GM21619 (cell line): ENCODE measurements at regions not wholly inside any gene's neighbourhood (a gene's known extent, or its start where the extent isn't known, plus 50 kb on each side); places are given as distances from the start of the nearest gene placed in this dataset.
"Not testable (repeated sequence)": the region's sequence is repeated elsewhere in the genome, so short reads cannot be mapped to it uniquely, and the experiment has no call there.

Experiments used
- ATAC-seq: cut with Tn5 transposase; IDR thresholded peaks from one replicate; pipeline ENCODE4 v1.9.1; 2021; ENCODE audit not compliant: unreplicated experiment

- no peak for ATAC-seq
Measured at GRCh38 chr4:128649575-128650205, 159.8 kb upstream of the JADE1 start.

GRCh38 chr4:128649161-128649560 lies 160.3 kb upstream of the JADE1 start:
- ATAC-seq: no peak

- ATAC-seq: no peak
Measured at GRCh38 chr4:128648021-128648420, 161.5 kb upstream of the JADE1 start.

- ATAC-seq: not testable (repeated sequence)
Measured at GRCh38 chr4:128646893-128647292, 162.6 kb upstream of the JADE1 start.

GRCh38 chr4:128644693-128645654 lies 164.5 kb upstream of the JADE1 start:
- not testable (repeated sequence) for ATAC-seq

GRCh38 chr4:128644107-128644506 lies 165.4 kb upstream of the JADE1 start:
- not testable (repeated sequence) for ATAC-seq

- not testable (repeated sequence) for ATAC-seq
Measured at GRCh38 chr4:128641566-128641965, 167.9 kb upstream of the JADE1 start.

GRCh38 chr4:128639541-128640270 lies 169.8 kb upstream of the JADE1 start:
- no peak for ATAC-seq

GRCh38 chr4:128636906-128637305 lies 172.6 kb upstream of the JADE1 start:
- ATAC-seq: no peak

- ATAC-seq: no peak
Measured at GRCh38 chr4:128635955-128636560, 173.4 kb upstream of the JADE1 start.

GRCh38 chr4:128635141-128635954 lies 174.2 kb upstream of the JADE1 start:
- no peak for ATAC-seq

- ATAC-seq: no peak
Measured at GRCh38 chr4:128633067-128633466, 176.4 kb upstream of the JADE1 start.

- ATAC-seq: no peak
Measured at GRCh38 chr4:128630871-128631270, 178.6 kb upstream of the JADE1 start.

GRCh38 chr4:128623508-128624215 lies 185.8 kb upstream of the JADE1 start:
- ATAC-seq: no peak

- ATAC-seq: not testable (repeated sequence)
Measured at GRCh38 chr4:128620279-128620965, 189.1 kb upstream of the JADE1 start.

- no peak for ATAC-seq
Measured at GRCh38 chr4:128615197-128615596, 194.3 kb upstream of the JADE1 start.

- no peak for ATAC-seq
Measured at GRCh38 chr4:128608006-128608405, 201.5 kb upstream of the JADE1 start.

GRCh38 chr4:128606173-128606572 lies 203.3 kb upstream of the JADE1 start:
- no peak for ATAC-seq

GRCh38 chr4:128604840-128605239 lies 204.7 kb upstream of the JADE1 start:
- ATAC-seq: no peak
